ENCODE measurements at regions not wholly inside any gene's neighbourhood (a gene's known extent, or its start where the extent isn't known, plus 50 kb on each side); places are given as distances from the start of the nearest gene placed in this dataset.

DNA sequence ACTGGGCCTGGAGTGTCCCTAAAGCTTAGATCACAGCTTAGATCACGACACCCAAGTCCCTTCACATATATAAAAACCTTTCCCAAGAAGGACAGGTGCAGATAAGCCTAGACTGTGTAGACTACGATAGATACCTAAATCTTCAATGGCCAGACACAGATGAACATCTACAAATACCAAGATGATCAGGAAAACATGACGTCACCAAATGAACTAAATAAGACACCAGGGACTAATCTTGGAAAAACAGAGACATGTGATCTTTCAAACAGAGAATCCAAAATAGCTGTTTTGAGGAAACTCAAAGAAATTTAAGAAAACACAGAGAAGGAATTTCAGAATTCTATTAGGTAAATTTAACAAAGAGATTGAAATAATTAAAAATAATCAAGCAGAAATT is 1082.6 kb upstream of the PHF14 start:
- CTCF ChIA-PET = no interaction called here
- no peak overlapping the region for H3K27ac ChIP-seq (ENCODE audit: insufficient read depth, low read length)
- no peaks in the 10 kb centered on the region for H3K79me1 ChIP-seq (ENCODE audit: low read depth in 1 of 2, low read length in 2 of 2)
- H3K4me3 ChIP-seq (ENCODE audit: insufficient read depth, low read depth, low read length) = no peak overlapping the region
- H2AK5ac ChIP-seq (ENCODE audit: low read depth, low read length) = no peak overlapping the region
- H3K9me1 ChIP-seq (ENCODE audit: insufficient read depth, low read length) = no peaks in the 10 kb centered on the region
- no peaks in the 10 kb centered on the region for H3K27me3 ChIP-seq (ENCODE audit: control insufficient read depth, insufficient read depth, low read length)
- H3K18ac ChIP-seq (ENCODE audit: low read depth, low read length) = no peak overlapping the region
- no peak overlapping the region for H3K9ac ChIP-seq (ENCODE audit: low read depth, low read length)
- no peaks in the 10 kb centered on the region for H3K4me1 ChIP-seq (ENCODE audit: control insufficient read depth, insufficient read depth, low read length)
- no peak overlapping the region for H2BK15ac ChIP-seq (ENCODE audit: low read depth, low read length)
- WGBS, 2 experiments (ENCODE audit: extremely low coverage in 2 of 2, insufficient read length in 1 of 2) = no CpG with 5 or more reads among the region's 3 CpGs
- H3K9me3 ChIP-seq (ENCODE audit: control insufficient read depth, insufficient read depth, low read length) = peaks cover 13% of the 10 kb centered on the region
- no peak overlapping the region for H4K91ac ChIP-seq (ENCODE audit: insufficient read depth, low read depth, low read length)
- no peak overlapping the region for H3K23ac ChIP-seq (ENCODE audit: low read depth, low read length)
- in situ Hi-C loops (cut with MboI; ENCODE audit: low sequenced_read_pairs) (no loop called here), intact Hi-C loops (cut with micrococcal nuclease) (no loop called here), dilution Hi-C loops (cut with HindIII; ENCODE audit: low sequenced_read_pairs, unreplicated experiment) (no loop called here)
- H4K20me1 ChIP-seq (ENCODE audit: insufficient read depth, low read length) = no peaks in the 10 kb centered on the region
- H2BK20ac ChIP-seq (ENCODE audit: low read depth, low read length) = no peak overlapping the region
- no peak overlapping the region for H2BK5ac ChIP-seq (ENCODE audit: low read depth, low read length, poor library complexity, severe bottlenecking)
- H2AK9ac ChIP-seq (replicated peaks; ENCODE audit: low read depth, low read length, poor library complexity) = no peak overlapping the region
- no peak overlapping the region for H3K4ac ChIP-seq (ENCODE audit: low read depth, low read length)
- no peak overlapping the region for H4K8ac ChIP-seq (ENCODE audit: low read depth in 2 of 2, low read length in 2 of 2)
- TF ChIP-seq CTCF (conservative IDR thresholded peaks at IDR 0.05; ENCODE audit: low read depth, low read length) (no peak), RCOR1 (IDR thresholded peaks at IDR 0.05; ENCODE audit: insufficient replicate concordance, low read length) (no peak), RAD21 (IDR thresholded peaks at IDR 0.05; ENCODE audit: low read length) (no peak), MXI1 (IDR thresholded peaks at IDR 0.05; ENCODE audit: borderline replicate concordance, low read depth, low read length) (no peak), USF2 (IDR thresholded peaks at IDR 0.05; ENCODE audit: low read depth, low read length) (no peak), SMC3 (IDR thresholded peaks at IDR 0.05; ENCODE audit: low read depth, low read length) (no peak), BHLHE40 (IDR thresholded peaks at IDR 0.05; ENCODE audit: low read depth, low read length) (no peak), NFE2L2 (IDR thresholded peaks at IDR 0.05; ENCODE audit: low read depth, low read length) (no peak), RFX5 (IDR thresholded peaks at IDR 0.05; ENCODE audit: low read depth, low read length) (no peak), CHD1 (IDR thresholded peaks at IDR 0.05; ENCODE audit: low read depth, low read length) (no peak), FOS (IDR thresholded peaks at IDR 0.05; ENCODE audit: low read depth, low read length) (no peak)
- TF ChIP-seq, protein P1, sequence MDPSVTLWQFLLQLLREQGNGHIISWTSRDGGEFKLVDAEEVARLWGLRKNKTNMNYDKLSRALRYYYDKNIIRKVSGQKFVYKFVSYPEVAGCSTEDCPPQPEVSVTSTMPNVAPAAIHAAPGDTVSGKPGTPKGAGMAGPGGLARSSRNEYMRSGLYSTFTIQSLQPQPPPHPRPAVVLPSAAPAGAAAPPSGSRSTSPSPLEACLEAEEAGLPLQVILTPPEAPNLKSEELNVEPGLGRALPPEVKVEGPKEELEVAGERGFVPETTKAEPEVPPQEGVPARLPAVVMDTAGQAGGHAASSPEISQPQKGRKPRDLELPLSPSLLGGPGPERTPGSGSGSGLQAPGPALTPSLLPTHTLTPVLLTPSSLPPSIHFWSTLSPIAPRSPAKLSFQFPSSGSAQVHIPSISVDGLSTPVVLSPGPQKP (IDR thresholded peaks at IDR 0.05; ENCODE audit: borderline replicate concordance, low read depth, low read length) = no peak
- no peaks in the 10 kb centered on the region for H3K36me3 ChIP-seq (ENCODE audit: control insufficient read depth, insufficient read depth, low read length)
- ATAC-seq (ENCODE audit: low read depth) = no peak
- H4K5ac ChIP-seq (ENCODE audit: low read depth, low read length) = no peak overlapping the region
- no peak overlapping the region for H2BK120ac ChIP-seq (ENCODE audit: low read depth, low read length)
- POLR2A ChIA-PET (ENCODE audit: unreplicated experiment) = no interaction called here
- DNase-seq = no peak
- no peak overlapping the region for H3K56ac ChIP-seq (ENCODE audit: extremely low read depth, insufficient read depth, low read length)
- no peak overlapping the region for H3K14ac ChIP-seq (replicated peaks; ENCODE audit: low read depth, low read length)
- no peak overlapping the region for H3K4me2 ChIP-seq (ENCODE audit: low read depth, low read length)
- no peak overlapping the region for H2AFZ ChIP-seq (replicated peaks; ENCODE audit: low read length, poor library complexity)
- no TSS peak for BruUV-seq (replicated peaks)

Measured in IMR-90 (cell line).